ENCODE measurements at regions not wholly inside any gene's neighbourhood (a gene's known extent, or its start where the extent isn't known, plus 50 kb on each side); places are given as distances from the start of the nearest gene placed in this dataset.
A peak's percentile ranks its signal among the peaks of the same experiment; 100 is the strongest.
"Not testable (repeated sequence)": the region's sequence is repeated elsewhere in the genome, so short reads cannot be mapped to it uniquely, and the experiment has no call there.

- DNase-seq (ENCODE audit: insufficient read length, low spot score) (no peak), FAIRE-seq (no peak)
- TF ChIP-seq POLR2A (IDR thresholded peaks at IDR 0.05; ENCODE audit: low read depth, low read length), result no peak
Measured at GRCh38 chr13:101003566-101003965, 329.0 kb upstream of the TMTC4 start.

GRCh38 chr13:100989392-100989791 lies 314.8 kb upstream of the TMTC4 start:
- no peak for TF ChIP-seq POLR2A (IDR thresholded peaks at IDR 0.05; ENCODE audit: low read depth, low read length)
- DNase-seq (ENCODE audit: insufficient read length, low spot score) (no peak), FAIRE-seq (peak; percentile 64)

DNA sequence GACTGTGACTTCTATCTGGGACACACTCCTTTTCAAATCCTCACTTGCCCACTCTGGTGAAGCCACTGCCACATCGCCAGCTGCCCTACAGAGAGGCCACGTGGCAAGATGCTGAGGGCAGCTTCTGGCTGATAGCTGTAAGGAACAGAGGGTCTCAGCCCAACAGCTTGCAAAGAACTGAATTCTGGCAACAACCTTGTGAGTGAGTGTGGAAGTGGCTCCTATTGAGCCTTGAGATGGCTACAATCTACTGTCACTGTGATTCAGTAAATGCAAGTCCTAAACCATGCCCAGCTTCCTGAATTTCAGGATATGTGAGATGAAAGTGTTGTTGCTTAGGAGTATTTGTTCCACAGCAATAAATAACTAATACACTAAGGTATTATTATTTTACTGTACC lies 314.3 kb upstream of the TMTC4 start:
- TF ChIP-seq POLR2A (IDR thresholded peaks at IDR 0.05; ENCODE audit: low read depth, low read length), result no peak
- FAIRE-seq (no peak), DNase-seq (ENCODE audit: insufficient read length, low spot score) (no peak)

DNA sequence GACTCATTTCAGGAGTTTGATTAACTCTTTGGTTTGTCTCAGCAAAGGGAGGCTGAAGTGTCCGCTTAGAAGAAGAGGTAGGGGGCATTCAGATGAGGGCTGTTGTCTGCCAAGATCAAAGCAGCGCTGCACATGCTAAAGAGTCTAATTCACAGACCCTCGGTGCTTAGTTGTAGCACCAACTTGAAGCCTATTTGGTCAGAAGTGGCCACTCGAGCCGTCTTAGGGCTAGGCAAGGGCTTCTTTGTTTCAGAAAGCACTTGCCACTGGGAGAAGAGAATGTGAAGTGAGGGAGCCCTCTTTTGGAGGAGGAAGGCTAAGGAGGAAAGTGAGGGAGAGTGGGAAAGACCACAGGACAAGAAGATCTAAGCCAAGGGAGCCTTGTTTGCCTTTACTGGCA lies 313.4 kb upstream of the TMTC4 start:
- no peak for TF ChIP-seq POLR2A (IDR thresholded peaks at IDR 0.05; ENCODE audit: low read depth, low read length)
- no peak for DNase-seq (ENCODE audit: insufficient read length, low spot score)
- no peak for FAIRE-seq

GRCh38 chr13:100986571-100986970 lies 312.0 kb upstream of the TMTC4 start:
- TF ChIP-seq POLR2A (IDR thresholded peaks at IDR 0.05; ENCODE audit: low read depth, low read length), result no peak
- DNase-seq (ENCODE audit: insufficient read length, low spot score) (no peak), FAIRE-seq (no peak)

DNA sequence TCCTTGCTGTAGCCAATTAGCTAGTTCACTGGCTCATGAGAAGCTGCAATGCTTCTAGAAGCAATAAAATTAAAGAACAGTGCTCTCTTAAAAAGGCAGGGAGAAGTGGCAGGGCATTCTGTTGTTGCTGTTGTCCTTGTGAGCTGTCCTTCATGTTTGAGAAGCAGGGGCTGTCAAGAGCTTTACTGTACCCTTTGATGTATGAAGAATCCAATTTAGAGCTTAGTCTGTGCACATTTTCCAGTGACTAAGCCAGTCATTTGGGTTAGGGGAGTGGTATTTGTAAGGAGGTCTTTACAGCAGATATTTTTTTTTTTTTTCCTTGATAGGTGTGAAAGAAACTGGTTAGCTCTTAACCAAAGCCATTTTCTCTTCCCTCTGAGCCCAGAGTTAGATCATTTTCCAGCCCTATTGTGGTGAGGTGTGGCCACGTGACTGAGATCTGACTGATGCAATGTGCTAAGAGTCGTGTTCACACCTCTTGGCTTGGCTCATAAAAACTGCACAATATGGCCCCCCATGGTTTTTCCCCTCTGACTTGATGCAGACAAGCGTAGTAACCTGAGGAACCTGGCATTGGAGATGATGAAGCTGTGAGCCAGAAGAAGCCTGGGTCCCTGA lies 309.6 kb upstream of the TMTC4 start:
- DNase-seq (ENCODE audit: insufficient read length, low spot score) (no peak), FAIRE-seq (peak; percentile 15)
- no peak for TF ChIP-seq POLR2A (IDR thresholded peaks at IDR 0.05; ENCODE audit: low read depth, low read length)

- DNase-seq (ENCODE audit: insufficient read length, low spot score) (no peak), FAIRE-seq (peak; percentile 36)
- TF ChIP-seq POLR2A (IDR thresholded peaks at IDR 0.05; ENCODE audit: low read depth, low read length), result no peak
Measured at GRCh38 chr13:100983111-100983510, 308.5 kb upstream of the TMTC4 start.

DNA sequence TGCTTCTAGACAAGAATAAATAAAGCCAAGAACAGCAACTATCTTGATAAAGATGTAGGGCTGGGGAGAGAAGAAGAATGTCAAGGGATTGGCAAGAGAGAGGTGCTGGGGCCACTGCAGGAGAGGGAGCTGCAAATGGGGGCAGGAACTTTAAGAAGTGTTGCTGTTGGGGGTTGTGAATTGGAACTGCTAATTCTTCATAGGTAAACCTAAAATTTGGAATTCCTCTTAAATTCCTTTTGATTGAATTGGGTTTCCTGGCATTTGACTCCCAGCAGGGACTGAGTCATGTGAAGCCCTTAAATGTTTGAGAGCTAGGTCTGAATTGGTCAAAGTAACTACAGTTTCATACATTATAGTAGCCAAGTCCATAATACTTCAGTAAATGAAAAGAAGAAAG lies 305.6 kb upstream of the TMTC4 start:
- no peak for TF ChIP-seq POLR2A (IDR thresholded peaks at IDR 0.05; ENCODE audit: low read depth, low read length)
- FAIRE-seq (no peak), DNase-seq (ENCODE audit: insufficient read length, low spot score) (no peak)

DNA sequence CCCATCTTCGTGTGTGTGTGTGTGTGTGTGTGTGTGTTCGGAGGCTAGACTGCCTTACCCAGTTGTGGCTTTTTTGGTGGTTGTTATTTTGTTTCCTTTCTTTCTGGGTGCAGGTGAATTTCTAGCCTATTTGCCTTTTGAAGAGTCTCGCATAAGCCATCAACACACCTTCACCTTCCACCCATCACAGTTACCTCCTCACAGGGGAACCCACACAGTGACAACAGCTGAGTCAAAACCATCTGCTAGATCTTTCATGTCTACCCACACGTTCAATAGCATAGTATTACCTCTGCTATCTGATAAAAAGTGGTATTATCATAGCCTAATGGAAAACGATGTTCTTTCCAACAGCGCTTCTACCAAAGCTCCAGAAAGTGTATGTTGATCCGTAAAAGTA lies 303.2 kb upstream of the TMTC4 start:
- no peak for TF ChIP-seq POLR2A (IDR thresholded peaks at IDR 0.05; ENCODE audit: low read depth, low read length)
- FAIRE-seq, result peak; percentile 41
- DNase-seq (ENCODE audit: insufficient read length, low spot score), result no peak

- no peak for TF ChIP-seq POLR2A (IDR thresholded peaks at IDR 0.05; ENCODE audit: low read depth, low read length)
- FAIRE-seq, result no peak
Measured at GRCh38 chr13:100976993-100977392, 302.4 kb upstream of the TMTC4 start.

GRCh38 chr13:100975666-100976065 lies 301.1 kb upstream of the TMTC4 start:
- not testable (repeated sequence) for FAIRE-seq; DNase-seq (ENCODE audit: insufficient read length, low spot score)

More at GRCh38 chr13:100976993-100977392, 302.4 kb upstream of the TMTC4 start:
- no peak for DNase-seq (ENCODE audit: insufficient read length, low spot score)

- TF ChIP-seq POLR2A (IDR thresholded peaks at IDR 0.05; ENCODE audit: low read depth, low read length), result no peak
- FAIRE-seq (peak; percentile 27), DNase-seq (ENCODE audit: insufficient read length, low spot score) (no peak)
Measured at GRCh38 chr13:100962585-100962984, 288.0 kb upstream of the TMTC4 start.

DNA sequence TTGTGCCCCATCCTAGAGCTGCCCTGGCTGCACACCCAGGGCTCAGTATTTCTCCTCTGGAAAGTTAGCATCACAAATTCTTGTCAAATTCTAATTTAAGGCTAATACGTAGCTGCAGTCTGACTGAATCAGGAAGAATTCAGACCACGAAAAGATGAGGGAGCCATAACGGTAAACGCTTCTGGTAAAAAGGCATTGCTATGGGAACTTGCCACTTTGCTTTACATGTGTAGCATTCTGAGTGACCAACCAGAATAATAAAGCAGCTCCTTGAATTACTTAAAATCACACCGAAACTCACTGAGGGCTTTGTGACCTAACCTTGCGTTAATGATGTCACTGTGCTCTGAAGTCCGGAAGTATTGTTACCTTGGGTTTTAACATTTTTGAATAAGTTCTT lies 286.6 kb upstream of the TMTC4 start:
- no peak for TF ChIP-seq POLR2A (IDR thresholded peaks at IDR 0.05; ENCODE audit: low read depth, low read length)
- no peak for FAIRE-seq
- no peak for DNase-seq (ENCODE audit: insufficient read length, low spot score)

- FAIRE-seq, result no peak
- no peak for DNase-seq (ENCODE audit: insufficient read length, low spot score)
- TF ChIP-seq POLR2A (IDR thresholded peaks at IDR 0.05; ENCODE audit: low read depth, low read length), result no peak
Measured at GRCh38 chr13:100958831-100959230, 284.2 kb upstream of the TMTC4 start.

- TF ChIP-seq POLR2A (IDR thresholded peaks at IDR 0.05; ENCODE audit: low read depth, low read length), result no peak
- DNase-seq (ENCODE audit: insufficient read length, low spot score), result no peak
- no peak for FAIRE-seq
Measured at GRCh38 chr13:100957741-100958140, 283.1 kb upstream of the TMTC4 start.
